Testis (tissue), 2 donors: ENCODE measurements at regions not wholly inside any gene's neighbourhood (a gene's known extent, or its start where the extent isn't known, plus 50 kb on each side); places are given as distances from the start of the nearest gene placed in this dataset.

Experiments
- CTCF ChIP-seq, 3 experiments: fragments of 450-650 bp in 2 of 3; fragments of 200-600 bp in 1 of 3; sonication (generic) in 1 of 3; IDR thresholded peaks; one replicate each; pipeline ENCODE4 v1.5.1; 2016 to 2019; ENCODE audit warnings: antibody characterized with exemption in 3 of 3, mild to moderate bottlenecking in 2 of 3, moderate library complexity in 1 of 3
- POLR2A ChIP-seq: fragments of 450-650 bp; IDR thresholded peaks from one replicate; pipeline ENCODE4 v1.6.1; 2017; ENCODE audit warnings: antibody characterized with exemption, mild to moderate bottlenecking, moderate library complexity

GRCh38 chr11:71190551-71190950 lies 61.8 kb downstream of the SHANK2 start:
- TF ChIP-seq CTCF (IDR thresholded peaks at IDR 0.05) = no peak
- TF ChIP-seq POLR2A = no peak
